Right atrium auricular region (tissue), 2 donors: ENCODE measurements at regions not wholly inside any gene's neighbourhood (a gene's known extent, or its start where the extent isn't known, plus 50 kb on each side); places are given as distances from the start of the nearest gene placed in this dataset.

Experiments used
- DNase-seq: peaks from one replicate; pipeline ENCODE4 v3.0.0-alpha.2; 2019; ENCODE audit warnings: low spot score
- H3K27ac ChIP-seq, 2 donors: fragments of 200-600 bp; sonication (generic); 1 replicate in 1 of 2; 2 replicates in 1 of 2; pipeline ENCODE4 v1.5.1; 2016 to 2019
- H3K27me3 ChIP-seq, 2 donors: fragments of 200-600 bp; sonication (generic); one replicate each; pipeline versions ENCODE4 v1.5.1 to v1.6.0; 2017 to 2019
- H3K36me3 ChIP-seq: fragments of 200-600 bp; sonication (generic); one replicate; pipeline ENCODE4 v1.5.1; 2016
- H3K4me1 ChIP-seq, 2 donors: fragments of 200-600 bp; sonication (generic); one replicate each; pipeline versions ENCODE4 v1.5.1 to v1.6.0; 2017 to 2019
- H3K4me3 ChIP-seq, 2 donors: fragments of 200-600 bp; sonication (generic); 1 replicate in 1 of 2; 2 replicates in 1 of 2; pipeline ENCODE4 v1.5.1; 2017 to 2019; ENCODE audit warnings: mild to moderate bottlenecking in 1 of 2, moderate library complexity in 1 of 2
- H3K9me3 ChIP-seq, 2 donors: fragments of 200-600 bp; sonication (generic); one replicate each; pipeline ENCODE4 v1.5.1; 2019
- TF ChIP-seq, protein P1 (sequence below), 2 donors: fragments of 200-600 bp; sonication (generic); IDR thresholded peaks; one replicate each; pipeline ENCODE4 v1.5.1; 2019; ENCODE audit warnings: antibody characterized with exemption in 2 of 2

DNA sequence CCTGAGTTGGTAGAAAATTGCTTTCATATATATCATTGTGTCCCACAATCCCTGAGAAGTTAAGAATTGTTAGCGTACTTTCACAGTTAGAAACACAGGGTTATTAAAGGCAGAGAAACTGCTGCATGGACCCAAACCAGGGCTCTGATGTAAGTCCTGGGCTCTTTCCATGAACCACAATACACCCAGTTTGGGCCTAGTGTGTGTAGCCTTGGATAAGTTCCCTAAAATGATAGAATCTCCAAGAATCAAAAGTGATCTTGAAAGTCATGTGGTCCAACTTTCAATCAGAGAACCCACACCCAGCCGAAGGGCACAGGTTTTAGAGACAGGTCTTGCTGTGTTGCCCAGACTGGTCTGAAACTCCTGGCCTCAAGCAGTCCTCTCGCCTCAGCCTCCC lies 257.8 kb upstream of the KLF3 start:
- Histone ChIP-seq H3K4me1 (no peaks in the 10 kb centered on the region), H3K36me3 (no peaks in the 10 kb centered on the region), H3K9me3 (no peaks in the 10 kb centered on the region), H3K27me3 (no peaks in the 10 kb centered on the region), H3K27ac (no peak overlapping the region), H3K4me3 (no peak overlapping the region)
- TF ChIP-seq, protein P1, sequence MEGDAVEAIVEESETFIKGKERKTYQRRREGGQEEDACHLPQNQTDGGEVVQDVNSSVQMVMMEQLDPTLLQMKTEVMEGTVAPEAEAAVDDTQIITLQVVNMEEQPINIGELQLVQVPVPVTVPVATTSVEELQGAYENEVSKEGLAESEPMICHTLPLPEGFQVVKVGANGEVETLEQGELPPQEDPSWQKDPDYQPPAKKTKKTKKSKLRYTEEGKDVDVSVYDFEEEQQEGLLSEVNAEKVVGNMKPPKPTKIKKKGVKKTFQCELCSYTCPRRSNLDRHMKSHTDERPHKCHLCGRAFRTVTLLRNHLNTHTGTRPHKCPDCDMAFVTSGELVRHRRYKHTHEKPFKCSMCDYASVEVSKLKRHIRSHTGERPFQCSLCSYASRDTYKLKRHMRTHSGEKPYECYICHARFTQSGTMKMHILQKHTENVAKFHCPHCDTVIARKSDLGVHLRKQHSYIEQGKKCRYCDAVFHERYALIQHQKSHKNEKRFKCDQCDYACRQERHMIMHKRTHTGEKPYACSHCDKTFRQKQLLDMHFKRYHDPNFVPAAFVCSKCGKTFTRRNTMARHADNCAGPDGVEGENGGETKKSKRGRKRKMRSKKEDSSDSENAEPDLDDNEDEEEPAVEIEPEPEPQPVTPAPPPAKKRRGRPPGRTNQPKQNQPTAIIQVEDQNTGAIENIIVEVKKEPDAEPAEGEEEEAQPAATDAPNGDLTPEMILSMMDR (IDR thresholded peaks at IDR 0.05), result no peak
- no peak for DNase-seq

DNA sequence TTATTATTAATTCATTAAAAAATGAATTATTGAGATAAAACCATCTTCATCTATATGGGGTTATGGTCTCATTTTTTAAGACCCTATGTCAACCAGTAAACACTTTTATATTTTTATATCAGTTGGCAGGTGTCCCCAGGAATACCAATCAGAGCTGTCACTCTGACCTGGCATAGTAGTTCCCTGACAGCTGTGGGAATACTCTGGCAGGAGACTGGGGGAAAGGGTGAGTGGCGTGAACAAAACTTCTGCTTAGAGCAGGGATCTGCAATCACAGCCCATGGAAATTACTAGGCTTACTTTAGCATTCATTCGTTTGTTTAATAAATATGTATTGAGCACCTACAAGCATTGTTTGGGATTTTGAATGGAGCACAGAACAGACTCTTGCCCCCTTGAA lies 254.1 kb upstream of the KLF3 start:
- DNase-seq, result no peak
- Histone ChIP-seq H3K4me1 (no peaks in the 10 kb centered on the region), H3K27ac (no peak overlapping the region), H3K4me3 (no peak overlapping the region), H3K36me3 (no peaks in the 10 kb centered on the region), H3K9me3 (no peaks in the 10 kb centered on the region), H3K27me3 (no peaks in the 10 kb centered on the region)
- TF ChIP-seq, protein P1 (IDR thresholded peaks at IDR 0.05), result no peak

DNA sequence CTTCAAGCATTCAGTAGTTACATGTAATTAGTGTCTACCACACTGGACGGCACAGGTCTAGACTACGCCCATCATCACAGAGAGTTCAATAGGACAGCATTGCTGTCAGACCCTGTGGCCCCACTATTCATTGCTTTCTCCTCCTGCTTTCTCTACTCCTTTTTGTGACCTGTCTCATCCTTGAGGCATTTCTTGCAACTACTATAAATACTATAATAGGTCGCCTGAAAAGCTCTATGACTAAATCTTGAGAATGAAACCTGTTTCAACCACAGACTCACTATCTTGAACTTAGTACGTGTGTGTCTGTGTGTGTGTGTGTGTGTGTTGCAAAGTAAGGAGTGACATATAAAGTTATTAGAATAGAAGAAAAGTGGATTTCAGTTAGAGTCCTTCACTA lies 252.9 kb upstream of the KLF3 start:
- DNase-seq, result no peak
- Histone ChIP-seq H3K4me3 (no peak overlapping the region), H3K36me3 (no peaks in the 10 kb centered on the region), H3K9me3 (no peaks in the 10 kb centered on the region), H3K27me3 (no peaks in the 10 kb centered on the region), H3K4me1 (no peaks in the 10 kb centered on the region), H3K27ac (no peak overlapping the region)
- TF ChIP-seq, protein P1 (IDR thresholded peaks at IDR 0.05), result no peak

DNA sequence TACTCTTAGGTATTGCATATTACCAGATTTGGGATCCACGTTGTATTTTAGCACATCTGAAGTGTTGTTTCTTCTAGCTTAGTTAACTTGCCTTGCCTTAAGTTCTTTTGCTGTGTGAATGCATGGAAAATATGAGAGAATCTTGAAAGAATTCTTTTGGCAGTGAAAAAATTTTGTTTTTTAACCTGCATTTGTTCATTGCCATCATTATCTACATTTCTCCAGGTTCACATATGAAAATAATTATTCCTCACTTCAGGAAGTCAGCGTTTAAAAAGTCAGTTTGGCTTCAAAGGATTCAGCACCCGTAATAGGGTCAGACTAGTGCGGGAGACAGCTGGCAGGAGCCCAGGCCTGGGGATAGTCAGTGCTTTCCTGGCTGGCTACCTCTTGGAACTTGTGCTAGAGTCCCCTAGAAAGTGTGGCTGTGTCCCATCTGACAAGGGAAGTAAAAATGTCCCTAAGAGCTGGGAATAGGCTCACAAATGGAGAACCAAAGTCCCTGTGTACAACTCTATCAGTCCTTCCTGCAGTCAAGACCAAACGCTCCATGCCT lies 251.9 kb upstream of the KLF3 start:
- H3K27me3 ChIP-seq, result no peaks in the 10 kb centered on the region
- H3K4me3 ChIP-seq, result no peak overlapping the region
- no peak for DNase-seq
- H3K4me1 ChIP-seq, result no peaks in the 10 kb centered on the region
- no peaks in the 10 kb centered on the region for H3K9me3 ChIP-seq
- H3K27ac ChIP-seq, result no peak overlapping the region
- TF ChIP-seq, protein P1 (IDR thresholded peaks at IDR 0.05), result no peak
- no peaks in the 10 kb centered on the region for H3K36me3 ChIP-seq

DNA sequence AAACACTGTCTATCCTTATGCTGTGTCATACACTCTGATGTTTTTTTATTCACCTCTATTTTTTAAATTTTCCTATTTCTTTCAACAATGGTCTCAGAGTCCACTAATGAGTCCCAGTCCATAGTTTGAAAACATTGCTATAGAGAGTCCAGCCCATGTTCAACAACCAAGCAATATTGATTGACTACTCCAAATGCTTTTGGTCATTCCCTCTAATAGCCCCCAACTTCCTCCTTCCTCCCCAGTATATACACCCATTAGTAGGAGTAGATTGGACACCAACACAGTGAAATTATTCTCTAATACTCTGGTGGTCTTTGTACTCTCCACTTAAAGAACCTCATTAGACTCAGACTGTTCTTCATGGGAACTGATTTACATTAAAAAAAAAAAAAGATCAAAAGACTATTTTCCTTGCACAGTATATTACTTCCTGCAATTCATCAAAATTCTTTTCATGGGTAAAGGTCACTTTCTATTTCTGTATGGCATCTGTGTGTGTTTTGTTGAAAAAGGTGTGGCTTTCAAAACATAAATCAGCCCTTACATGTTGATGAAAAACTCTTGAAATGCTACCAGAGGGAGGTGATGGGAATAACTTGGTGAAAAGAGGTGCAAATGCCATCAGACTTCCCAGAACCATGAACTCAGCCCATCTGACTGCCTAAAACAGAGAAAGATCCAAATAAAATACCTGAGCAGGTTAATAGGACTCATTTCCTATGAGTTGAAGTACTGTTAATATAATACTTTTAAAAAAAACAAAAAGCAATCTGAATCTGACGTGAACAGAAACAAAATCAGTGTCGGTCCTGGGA lies 250.3 kb upstream of the KLF3 start:
- H3K27ac ChIP-seq, result no peak overlapping the region
- no peak overlapping the region for H3K4me3 ChIP-seq
- H3K9me3 ChIP-seq, result no peaks in the 10 kb centered on the region
- no peak for DNase-seq
- H3K36me3 ChIP-seq, result no peaks in the 10 kb centered on the region
- no peaks in the 10 kb centered on the region for H3K4me1 ChIP-seq
- H3K27me3 ChIP-seq, result no peaks in the 10 kb centered on the region
- TF ChIP-seq, protein P1 (IDR thresholded peaks at IDR 0.05), result no peak
